Gastroesophageal sphincter (tissue), 4 donors: ENCODE measurements at regions not wholly inside any gene's neighbourhood (a gene's known extent, or its start where the extent isn't known, plus 50 kb on each side); places are given as distances from the start of the nearest gene placed in this dataset.

ENCODE experiments used
- ATAC-seq: fragments of 150-250 bp; one replicate; pipeline ENCODE4 v1.9.1; 2016; ENCODE audit warnings: mild to moderate bottlenecking, moderate library complexity
- H3K27ac ChIP-seq, 4 donors: fragments of 200-600 bp; sonication (generic) in 3 of 4; 1 replicate in 3 of 4; 2 replicates in 1 of 4; pipeline ENCODE4 v1.5.1; 2016 to 2019
- H3K27me3 ChIP-seq: fragments of 200-600 bp; sonication (generic); one replicate; pipeline ENCODE4 v1.5.1; 2019
- H3K36me3 ChIP-seq, 2 donors: fragments of 200-600 bp; sonication (generic); one replicate each; pipeline ENCODE4 v1.5.1; 2019; ENCODE audit warnings: control low read depth in 1 of 2
- H3K4me1 ChIP-seq, 3 donors: fragments of 200-600 bp; sonication (generic); 1 replicate in 2 of 3; 2 replicates in 1 of 3; pipeline ENCODE4 v1.5.1; 2016 to 2019; ENCODE audit warnings: control low read depth in 2 of 3
- H3K4me3 ChIP-seq, 2 donors: fragments of 200-600 bp; sonication (generic); one replicate each; pipeline ENCODE4 v1.5.1; 2019; ENCODE audit warnings: mild to moderate bottlenecking in 1 of 2, moderate library complexity in 1 of 2
- H3K9me3 ChIP-seq, 3 donors: fragments of 200-600 bp; sonication (generic); one replicate each; pipeline ENCODE4 v1.5.1; 2017 to 2019; ENCODE audit warnings: control low read depth in 2 of 3
- CTCF ChIP-seq, 4 experiments: fragments of 200-600 bp in 2 of 4; fragments of 450-650 bp in 2 of 4; sonication (generic) in 1 of 4; IDR thresholded peaks; one replicate each; pipeline ENCODE4 v1.5.1; 2017 to 2019; ENCODE audit warnings: antibody characterized with exemption in 4 of 4, mild to moderate bottlenecking in 2 of 4, moderate library complexity in 2 of 4
- EP300 ChIP-seq: sonication (generic); formaldehyde crosslinking; IDR thresholded peaks from one replicate; pipeline ENCODE4 v1.6.1; 2017; ENCODE audit warnings: antibody characterized with exemption, mild to moderate bottlenecking
- POLR2A ChIP-seq, 2 donors: fragments of 450-650 bp; IDR thresholded peaks; one replicate each; pipeline ENCODE4 v1.6.1; 2017; ENCODE audit warnings: antibody characterized with exemption in 2 of 2, mild to moderate bottlenecking in 2 of 2, moderate library complexity in 1 of 2
- POLR2AphosphoS5 ChIP-seq: sonication (generic); formaldehyde crosslinking; IDR thresholded peaks from one replicate; pipeline ENCODE4 v1.6.1; 2017; ENCODE audit warnings: antibody characterized with exemption
- WGBS, 2 donors: methylation state at CpG; one replicate each; pipeline ENCODE4 v1.1.5; 2018; ENCODE audit warnings: low coverage in 1 of 2; 5-methylcytosine and 5-hydroxymethylcytosine counted together

- Histone ChIP-seq H3K27me3 (no peaks in the 10 kb centered on the region), H3K4me1 (no peaks in the 10 kb centered on the region), H3K36me3 (no peaks in the 10 kb centered on the region), H3K4me3 (no peak overlapping the region), H3K9me3 (no peaks in the 10 kb centered on the region), H3K27ac (no peak overlapping the region)
- 94 to 98% methylated on average over 4 of the region's 4 CpGs for WGBS, 2 donors
- no peak for TF ChIP-seq POLR2A (IDR thresholded peaks at IDR 0.05)
- no peak for TF ChIP-seq POLR2AphosphoS5
- TF ChIP-seq CTCF (IDR thresholded peaks at IDR 0.05) = no peak
- TF ChIP-seq EP300 = no peak
- no peak for ATAC-seq
These were observed 534.3 kb upstream of the NRSN1 start for GRCh38 chr6:23591761-23592160.

DNA sequence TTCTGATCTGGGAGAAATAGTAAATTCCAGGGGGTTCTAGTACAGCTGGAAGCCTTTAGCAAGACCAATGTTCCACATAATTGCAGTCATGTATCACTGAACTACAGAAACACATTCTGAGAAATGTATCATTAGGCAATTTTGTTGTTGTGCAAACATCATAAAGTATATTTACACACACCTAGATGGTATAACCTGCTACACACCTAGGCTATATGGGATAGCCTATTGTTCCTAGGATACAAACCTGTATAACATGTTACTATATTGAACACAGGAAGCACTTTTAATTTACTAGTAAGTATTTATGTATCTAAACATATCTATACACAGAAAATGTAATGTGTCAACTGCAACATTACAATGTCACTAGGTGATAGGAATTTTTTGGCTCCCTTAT, 525.9 kb upstream of the NRSN1 start:
- H3K4me1 ChIP-seq = no peaks in the 10 kb centered on the region
- no peaks in the 10 kb centered on the region for H3K9me3 ChIP-seq
- no peak overlapping the region for H3K4me3 ChIP-seq
- no peaks in the 10 kb centered on the region for H3K36me3 ChIP-seq
- TF ChIP-seq CTCF (IDR thresholded peaks at IDR 0.05) = no peak
- no peak for TF ChIP-seq POLR2AphosphoS5
- no peak for ATAC-seq
- no peak overlapping the region for H3K27ac ChIP-seq
- no peaks in the 10 kb centered on the region for H3K27me3 ChIP-seq

DNA sequence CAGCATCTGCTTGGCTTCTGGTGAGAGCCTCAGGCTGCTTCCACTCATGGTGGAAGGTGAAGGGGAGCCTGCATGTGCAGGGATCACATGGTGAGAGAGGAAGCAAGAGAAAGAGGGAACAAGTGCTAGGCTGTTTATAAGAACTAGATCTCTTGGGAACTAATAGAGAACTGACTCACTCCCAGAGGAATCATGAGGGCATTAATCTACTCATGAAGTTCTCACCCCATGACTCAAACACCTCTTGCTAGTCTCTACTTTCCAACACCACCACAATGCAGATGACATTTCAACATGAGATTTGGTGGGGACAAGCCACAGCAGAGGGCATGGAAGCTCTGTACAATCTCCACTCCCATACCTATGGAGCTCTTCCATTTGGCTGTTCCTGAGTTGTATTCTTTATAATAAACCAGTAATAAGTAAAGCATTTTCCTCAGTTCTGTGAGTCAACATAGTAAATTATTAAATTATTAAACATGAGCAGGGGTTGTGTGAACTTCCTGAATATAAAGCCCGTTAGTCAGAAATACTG, 524.1 kb upstream of the NRSN1 start:
- TF ChIP-seq CTCF (IDR thresholded peaks at IDR 0.05) (no peak), POLR2AphosphoS5 (no peak), POLR2A (IDR thresholded peaks at IDR 0.05) (no peak), EP300 (no peak)
- Histone ChIP-seq H3K9me3 (no peaks in the 10 kb centered on the region), H3K4me1 (no peaks in the 10 kb centered on the region), H3K27me3 (no peaks in the 10 kb centered on the region), H3K36me3 (no peaks in the 10 kb centered on the region), H3K4me3 (no peak overlapping the region), H3K27ac (no peak overlapping the region)
- no peak for ATAC-seq
- 77% methylated on average over 1 of the region's 1 CpG; no CpG with 5 or more reads in 1 of the 2 donors for WGBS, 2 donors

GRCh38 chr6:23608931-23609435, 517.0 kb upstream of the NRSN1 start:
- no peaks in the 10 kb centered on the region for H3K36me3 ChIP-seq
- H3K4me1 ChIP-seq = no peaks in the 10 kb centered on the region
- 25 to 35% methylated on average over 2 to 5 of the region's 5 CpGs for WGBS, 2 donors

More at GRCh38 chr6:23608931-23609435, 517.0 kb upstream of the NRSN1 start:
- no peak for ATAC-seq
- Histone ChIP-seq H3K27me3 (no peaks in the 10 kb centered on the region), H3K4me3 (no peak overlapping the region), H3K9me3 (no peaks in the 10 kb centered on the region), H3K27ac (no peak overlapping the region)
- TF ChIP-seq CTCF (IDR thresholded peaks at IDR 0.05) = no peak
- TF ChIP-seq POLR2AphosphoS5 = no peak
